HepG2 (cell line): ENCODE measurements at regions not wholly inside any gene's neighbourhood (a gene's known extent, or its start where the extent isn't known, plus 50 kb on each side); places are given as distances from the start of the nearest gene placed in this dataset.
A peak's percentile ranks its signal among the peaks of the same experiment; 100 is the strongest.

Experiments
- CBX1 ChIP-seq: IDR thresholded peaks from one replicate; pipeline ENCODE4 v1.6.1; 2016; ENCODE audit warnings: antibody characterized with exemption, low read depth
- CHD2 ChIP-seq: IDR thresholded peaks from 2 replicates; pipeline ENCODE4 v1.6.1; 2011; ENCODE audit warnings: low read depth, low read length, improper control_type of control experiment
- CREB1 ChIP-seq, 2 experiments: fragments of 450-650 bp in 1 of 2; IDR thresholded peaks; 2 replicates each; pipeline ENCODE4 v1.6.1; 2016 to 2017; ENCODE audit warnings: control low read depth in 1 of 2, mild to moderate bottlenecking in 1 of 2, missing compliant biosample characterization in 1 of 2, missing genetic modification characterization in 1 of 2
- GABPA ChIP-seq, 2 experiments: IDR thresholded peaks; 2 replicates each; pipeline ENCODE4 v1.6.1; 2011 to 2016; ENCODE audit warnings: low read depth in 2 of 2, low read length in 1 of 2, missing biosample characterization in 1 of 2, missing genetic modification characterization in 1 of 2
- HOXA5 ChIP-seq: sonication (generic); formaldehyde crosslinking; IDR thresholded peaks from 2 replicates; pipeline ENCODE4 v1.4.0; 2020; ENCODE audit warnings: missing genetic modification reagents
- MYC ChIP-seq: sonication (generic); formaldehyde crosslinking; IDR thresholded peaks from 2 replicates; pipeline ENCODE4 v1.9.0; 2021; ENCODE audit warnings: missing genetic modification reagents, borderline replicate concordance
- PRDM4 ChIP-seq: sonication (generic); formaldehyde crosslinking; IDR thresholded peaks from 2 replicates; pipeline ENCODE4 v1.9.0; 2021; ENCODE audit warnings: missing genetic modification reagents, borderline replicate concordance
- ZC3H13 ChIP-seq: sonication (generic); formaldehyde crosslinking; IDR thresholded peaks from 2 replicates; pipeline ENCODE4 v1.8.1; 2023; ENCODE audit warnings: mild to moderate bottlenecking, missing genetic modification reagents, moderate library complexity
- ZNF580 ChIP-seq: IDR thresholded peaks from 2 replicates; pipeline ENCODE4 v1.6.1; 2016; ENCODE audit warnings: low read depth, borderline replicate concordance
- TF ChIP-seq, protein P1 (sequence below): sonication (generic); formaldehyde crosslinking; IDR thresholded peaks from 2 replicates; pipeline ENCODE4 v1.9.0; 2021; ENCODE audit warnings: mild to moderate bottlenecking, missing genetic modification reagents
- TF ChIP-seq, protein P2 (sequence below): sonication (generic); formaldehyde crosslinking; IDR thresholded peaks from 2 replicates; pipeline ENCODE4 v1.5.0; 2020; ENCODE audit warnings: mild to moderate bottlenecking, missing genetic modification reagents, borderline replicate concordance
- TF ChIP-seq, protein P3 (sequence below): sonication (generic); formaldehyde crosslinking; IDR thresholded peaks from 2 replicates; pipeline ENCODE4 v1.5.1; 2020; ENCODE audit warnings: missing genetic modification reagents, mild to moderate bottlenecking, borderline replicate concordance

DNA sequence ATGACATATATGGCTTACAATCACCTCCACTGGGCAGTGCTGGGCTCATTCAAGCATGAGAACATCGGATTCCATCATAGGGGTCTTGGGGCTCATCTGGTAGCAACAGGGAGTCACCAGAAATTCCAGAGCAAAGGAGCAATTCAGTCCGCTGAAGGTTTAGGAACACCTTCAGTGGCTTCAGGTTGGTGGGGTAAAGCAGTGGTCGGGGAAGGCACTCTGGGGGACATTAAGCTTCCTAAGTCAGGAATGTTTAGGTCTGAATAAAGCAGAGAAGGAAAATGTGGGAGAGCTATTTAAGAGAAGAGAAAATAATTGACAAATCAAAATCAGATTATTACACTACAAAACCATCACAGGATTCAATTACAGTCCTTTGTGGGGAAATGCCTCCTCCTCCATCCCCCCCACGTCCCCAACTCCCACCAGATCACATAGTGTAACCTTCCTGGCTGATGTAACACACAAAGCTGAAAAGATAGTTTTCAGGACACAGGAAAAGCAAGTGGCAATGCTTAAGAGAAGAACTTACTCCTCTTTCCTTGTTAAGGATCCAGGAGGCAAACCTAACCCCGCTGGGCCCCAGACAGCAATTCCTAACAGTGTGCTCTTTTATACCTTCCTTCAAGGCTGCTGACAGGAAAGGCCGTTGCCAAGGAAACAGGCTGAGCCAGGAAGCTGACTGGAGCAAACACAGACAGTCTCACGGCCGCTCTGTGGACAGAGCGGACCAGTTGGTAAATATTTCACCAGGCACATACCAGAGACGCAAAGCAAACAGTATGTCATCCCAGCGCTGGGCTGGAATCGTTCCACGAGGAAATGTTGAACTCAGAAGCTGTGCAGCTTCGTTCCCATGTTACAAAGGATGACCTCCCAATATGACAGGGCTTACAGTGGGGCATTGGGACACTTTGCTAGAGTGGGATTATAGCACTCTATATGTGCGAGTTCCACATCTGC is 57.5 kb upstream of the LMCD1 start (continued):
- TF ChIP-seq, protein P1, sequence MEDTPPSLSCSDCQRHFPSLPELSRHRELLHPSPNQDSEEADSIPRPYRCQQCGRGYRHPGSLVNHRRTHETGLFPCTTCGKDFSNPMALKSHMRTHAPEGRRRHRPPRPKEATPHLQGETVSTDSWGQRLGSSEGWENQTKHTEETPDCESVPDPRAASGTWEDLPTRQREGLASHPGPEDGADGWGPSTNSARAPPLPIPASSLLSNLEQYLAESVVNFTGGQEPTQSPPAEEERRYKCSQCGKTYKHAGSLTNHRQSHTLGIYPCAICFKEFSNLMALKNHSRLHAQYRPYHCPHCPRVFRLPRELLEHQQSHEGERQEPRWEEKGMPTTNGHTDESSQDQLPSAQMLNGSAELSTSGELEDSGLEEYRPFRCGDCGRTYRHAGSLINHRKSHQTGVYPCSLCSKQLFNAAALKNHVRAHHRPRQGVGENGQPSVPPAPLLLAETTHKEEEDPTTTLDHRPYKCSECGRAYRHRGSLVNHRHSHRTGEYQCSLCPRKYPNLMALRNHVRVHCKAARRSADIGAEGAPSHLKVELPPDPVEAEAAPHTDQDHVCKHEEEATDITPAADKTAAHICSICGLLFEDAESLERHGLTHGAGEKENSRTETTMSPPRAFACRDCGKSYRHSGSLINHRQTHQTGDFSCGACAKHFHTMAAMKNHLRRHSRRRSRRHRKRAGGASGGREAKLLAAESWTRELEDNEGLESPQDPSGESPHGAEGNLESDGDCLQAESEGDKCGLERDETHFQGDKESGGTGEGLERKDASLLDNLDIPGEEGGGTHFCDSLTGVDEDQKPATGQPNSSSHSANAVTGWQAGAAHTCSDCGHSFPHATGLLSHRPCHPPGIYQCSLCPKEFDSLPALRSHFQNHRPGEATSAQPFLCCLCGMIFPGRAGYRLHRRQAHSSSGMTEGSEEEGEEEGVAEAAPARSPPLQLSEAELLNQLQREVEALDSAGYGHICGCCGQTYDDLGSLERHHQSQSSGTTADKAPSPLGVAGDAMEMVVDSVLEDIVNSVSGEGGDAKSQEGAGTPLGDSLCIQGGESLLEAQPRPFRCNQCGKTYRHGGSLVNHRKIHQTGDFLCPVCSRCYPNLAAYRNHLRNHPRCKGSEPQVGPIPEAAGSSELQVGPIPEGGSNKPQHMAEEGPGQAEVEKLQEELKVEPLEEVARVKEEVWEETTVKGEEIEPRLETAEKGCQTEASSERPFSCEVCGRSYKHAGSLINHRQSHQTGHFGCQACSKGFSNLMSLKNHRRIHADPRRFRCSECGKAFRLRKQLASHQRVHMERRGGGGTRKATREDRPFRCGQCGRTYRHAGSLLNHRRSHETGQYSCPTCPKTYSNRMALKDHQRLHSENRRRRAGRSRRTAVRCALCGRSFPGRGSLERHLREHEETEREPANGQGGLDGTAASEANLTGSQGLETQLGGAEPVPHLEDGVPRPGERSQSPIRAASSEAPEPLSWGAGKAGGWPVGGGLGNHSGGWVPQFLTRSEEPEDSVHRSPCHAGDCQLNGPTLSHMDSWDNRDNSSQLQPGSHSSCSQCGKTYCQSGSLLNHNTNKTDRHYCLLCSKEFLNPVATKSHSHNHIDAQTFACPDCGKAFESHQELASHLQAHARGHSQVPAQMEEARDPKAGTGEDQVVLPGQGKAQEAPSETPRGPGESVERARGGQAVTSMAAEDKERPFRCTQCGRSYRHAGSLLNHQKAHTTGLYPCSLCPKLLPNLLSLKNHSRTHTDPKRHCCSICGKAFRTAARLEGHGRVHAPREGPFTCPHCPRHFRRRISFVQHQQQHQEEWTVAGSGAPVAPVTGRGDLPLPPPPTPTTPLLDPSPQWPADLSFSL = no peak
- TF ChIP-seq, protein P2, sequence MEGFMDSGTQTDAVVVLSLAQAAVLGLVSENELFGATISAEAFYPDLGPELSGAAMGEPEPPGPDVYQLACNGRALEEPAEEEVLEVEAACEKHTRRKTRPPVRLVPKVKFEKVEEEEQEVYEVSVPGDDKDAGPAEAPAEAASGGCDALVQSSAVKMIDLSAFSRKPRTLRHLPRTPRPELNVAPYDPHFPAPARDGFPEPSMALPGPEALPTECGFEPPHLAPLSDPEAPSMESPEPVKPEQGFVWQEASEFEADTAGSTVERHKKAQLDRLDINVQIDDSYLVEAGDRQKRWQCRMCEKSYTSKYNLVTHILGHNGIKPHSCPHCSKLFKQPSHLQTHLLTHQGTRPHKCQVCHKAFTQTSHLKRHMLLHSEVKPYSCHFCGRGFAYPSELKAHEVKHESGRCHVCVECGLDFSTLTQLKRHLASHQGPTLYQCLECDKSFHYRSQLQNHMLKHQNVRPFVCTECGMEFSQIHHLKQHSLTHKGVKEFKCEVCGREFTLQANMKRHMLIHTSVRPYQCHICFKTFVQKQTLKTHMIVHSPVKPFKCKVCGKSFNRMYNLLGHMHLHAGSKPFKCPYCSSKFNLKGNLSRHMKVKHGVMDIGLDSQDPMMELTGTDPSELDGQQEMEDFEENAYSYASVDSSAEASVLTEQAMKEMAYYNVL (CRISPR knock-in tag) = peak; percentile 47; the same call in 1 of the 2 replicates
- TF ChIP-seq, protein P3, sequence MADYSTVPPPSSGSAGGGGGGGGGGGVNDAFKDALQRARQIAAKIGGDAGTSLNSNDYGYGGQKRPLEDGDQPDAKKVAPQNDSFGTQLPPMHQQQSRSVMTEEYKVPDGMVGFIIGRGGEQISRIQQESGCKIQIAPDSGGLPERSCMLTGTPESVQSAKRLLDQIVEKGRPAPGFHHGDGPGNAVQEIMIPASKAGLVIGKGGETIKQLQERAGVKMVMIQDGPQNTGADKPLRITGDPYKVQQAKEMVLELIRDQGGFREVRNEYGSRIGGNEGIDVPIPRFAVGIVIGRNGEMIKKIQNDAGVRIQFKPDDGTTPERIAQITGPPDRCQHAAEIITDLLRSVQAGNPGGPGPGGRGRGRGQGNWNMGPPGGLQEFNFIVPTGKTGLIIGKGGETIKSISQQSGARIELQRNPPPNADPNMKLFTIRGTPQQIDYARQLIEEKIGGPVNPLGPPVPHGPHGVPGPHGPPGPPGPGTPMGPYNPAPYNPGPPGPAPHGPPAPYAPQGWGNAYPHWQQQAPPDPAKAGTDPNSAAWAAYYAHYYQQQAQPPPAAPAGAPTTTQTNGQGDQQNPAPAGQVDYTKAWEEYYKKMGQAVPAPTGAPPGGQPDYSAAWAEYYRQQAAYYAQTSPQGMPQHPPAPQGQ = no peak
- TF ChIP-seq CHD2 (peak; percentile 15; the same call in 1 of the 2 replicates), GABPA (IDR thresholded peaks at IDR 0.05; ENCODE audit: low read depth, low read length) (no peak), GABPA (CRISPR knock-in tag; IDR thresholded peaks at IDR 0.05; ENCODE audit: low read depth) (peak; percentile 40; the same call in 1 of the 2 replicates), ZNF580 (CRISPR knock-in tag) (no peak), CREB1 (IDR thresholded peaks at IDR 0.05) (peak; percentile 45), CREB1 (CRISPR knock-in tag; IDR thresholded peaks at IDR 0.05) (peak; percentile 70), ZC3H13 (no peak), CBX1 (peak; percentile 45), MYC (CRISPR knock-in tag) (peak; percentile 78; the same call in 1 of the 2 replicates), HOXA5 (CRISPR knock-in tag) (peak; percentile 88; the same call in 1 of the 2 replicates), PRDM4 (CRISPR knock-in tag) (no peak)
